Ishikawa (cell line): ENCODE measurements at regions not wholly inside any gene's neighbourhood (a gene's known extent, or its start where the extent isn't known, plus 50 kb on each side); places are given as distances from the start of the nearest gene placed in this dataset.

Experiments used
- CEBPB ChIP-seq: IDR thresholded peaks from 2 replicates; pipeline ENCODE4 v1.6.1; 2012
- CREB1 ChIP-seq: IDR thresholded peaks from 2 replicates; pipeline ENCODE4 v1.6.1; 2012; ENCODE audit warnings: low read depth
- EGR1 ChIP-seq: IDR thresholded peaks from 2 replicates; pipeline ENCODE4 v1.6.1; 2012
- EP300 ChIP-seq: IDR thresholded peaks from 2 replicates; pipeline ENCODE4 v1.6.1; 2012; ENCODE audit warnings: borderline replicate concordance
- FOXM1 ChIP-seq: IDR thresholded peaks from 2 replicates; pipeline ENCODE4 v1.6.1; 2012; ENCODE audit warnings: low read depth, borderline replicate concordance
- MAX ChIP-seq: IDR thresholded peaks from 2 replicates; pipeline ENCODE4 v1.6.1; 2012
- NFIC ChIP-seq: IDR thresholded peaks from 2 replicates; pipeline ENCODE4 v1.6.1; 2012
- RAD21 ChIP-seq: IDR thresholded peaks from 2 replicates; pipeline ENCODE4 v1.6.1; 2012; ENCODE audit warnings: low read depth
- REST ChIP-seq: IDR thresholded peaks from 2 replicates; pipeline ENCODE4 v1.6.1; 2012; ENCODE audit warnings: low read depth, mild to moderate bottlenecking
- TAF1 ChIP-seq: IDR thresholded peaks from 2 replicates; pipeline ENCODE4 v1.6.1; 2012; ENCODE audit warnings: low read depth, mild to moderate bottlenecking
- TCF12 ChIP-seq: IDR thresholded peaks from 2 replicates; pipeline ENCODE4 v1.6.1; 2012; ENCODE audit warnings: low read depth
- TEAD4 ChIP-seq: IDR thresholded peaks from 2 replicates; pipeline ENCODE4 v1.6.1; 2012
- USF1 ChIP-seq: IDR thresholded peaks from 2 replicates; pipeline ENCODE4 v1.6.1; 2012
- YY1 ChIP-seq: IDR thresholded peaks from 2 replicates; pipeline ENCODE4 v1.6.1; 2012; ENCODE audit warnings: low read depth
- ZBTB7A ChIP-seq: IDR thresholded peaks from 2 replicates; pipeline ENCODE4 v1.6.1; 2012; ENCODE audit warnings: low read depth

- no peak for TF ChIP-seq RAD21
- no peak for TF ChIP-seq EP300
Measured at GRCh38 chr2:145116834-145117725, 597.2 kb upstream of the ZEB2 start.

DNA sequence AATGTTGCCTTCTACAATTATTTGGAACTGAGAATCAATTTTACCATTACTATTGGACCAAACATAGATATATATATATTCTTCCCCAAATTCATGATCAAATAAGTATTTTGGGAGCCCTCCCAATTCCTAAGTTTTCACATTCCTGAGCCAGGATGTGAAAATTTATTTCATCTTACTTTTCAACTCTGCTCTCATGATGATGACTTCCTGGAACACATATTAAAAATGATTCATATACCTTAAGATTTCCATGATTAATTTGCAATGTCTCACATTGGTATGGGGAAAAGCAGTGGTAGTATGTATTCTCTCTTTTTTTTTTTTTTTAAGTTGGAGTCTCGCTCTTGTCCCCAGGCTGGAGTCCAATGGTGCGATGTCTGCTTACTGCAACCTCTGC lies 596.1 kb upstream of the ZEB2 start:
- TF ChIP-seq CREB1 (no peak), USF1 (no peak), TAF1 (no peak), NFIC (no peak), EP300 (no peak), YY1 (no peak)

GRCh38 chr2:145114726-145115125 lies 594.8 kb upstream of the ZEB2 start:
- TF ChIP-seq CEBPB, result no peak
- TF ChIP-seq REST, result no peak
- no peak for TF ChIP-seq FOXM1
- no peak for TF ChIP-seq TAF1

GRCh38 chr2:145112467-145112866 lies 592.5 kb upstream of the ZEB2 start:
- no peak for TF ChIP-seq TAF1
- no peak for TF ChIP-seq USF1
- no peak for TF ChIP-seq YY1
- no peak for TF ChIP-seq RAD21
- TF ChIP-seq ZBTB7A, result no peak
- TF ChIP-seq TCF12, result no peak
- no peak for TF ChIP-seq CREB1
- no peak for TF ChIP-seq NFIC
- no peak for TF ChIP-seq REST
- TF ChIP-seq EGR1, result no peak
- TF ChIP-seq FOXM1, result no peak
- no peak for TF ChIP-seq MAX
- no peak for TF ChIP-seq CEBPB
- no peak for TF ChIP-seq TEAD4

DNA sequence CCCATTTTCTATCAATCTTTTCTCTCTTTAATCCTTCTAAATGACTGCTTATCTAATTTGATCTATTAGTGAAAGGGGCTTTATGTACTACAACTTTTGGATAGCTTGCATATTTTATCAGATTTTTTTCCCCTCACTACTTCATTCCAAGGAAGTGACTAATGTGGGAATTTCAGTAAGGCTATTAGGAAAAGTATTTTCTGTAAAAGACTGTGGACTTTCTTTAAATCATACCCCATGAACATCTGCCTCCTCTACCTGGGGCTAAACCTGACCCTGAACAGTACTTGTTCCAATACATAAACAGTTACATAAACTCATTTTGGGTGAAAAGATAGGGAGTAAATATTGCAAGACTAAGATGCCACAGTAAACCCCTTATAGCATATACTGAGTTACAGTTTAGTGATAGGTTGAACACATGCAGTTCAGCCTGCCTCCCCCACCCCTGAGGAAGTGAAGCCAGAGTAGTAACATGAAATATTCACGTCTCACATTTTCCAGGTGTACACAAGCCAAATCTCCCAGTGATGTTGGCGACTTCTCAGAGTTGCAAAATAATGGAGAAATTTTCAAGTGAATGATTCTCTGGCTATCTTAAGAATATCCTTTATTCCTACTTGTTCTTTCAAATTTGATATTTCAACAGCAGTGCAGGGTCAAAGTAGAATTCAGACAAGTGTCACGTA lies 590.9 kb upstream of the ZEB2 start:
- no peak for TF ChIP-seq CEBPB
- no peak for TF ChIP-seq EP300
- no peak for TF ChIP-seq USF1
- no peak for TF ChIP-seq CREB1
- TF ChIP-seq REST, result no peak
- TF ChIP-seq YY1, result no peak
- TF ChIP-seq MAX, result no peak
- TF ChIP-seq FOXM1, result no peak
- TF ChIP-seq TAF1, result no peak
- no peak for TF ChIP-seq ZBTB7A
- no peak for TF ChIP-seq NFIC
- TF ChIP-seq TEAD4, result no peak
- TF ChIP-seq TCF12, result no peak
- TF ChIP-seq EGR1, result no peak
- TF ChIP-seq RAD21, result no peak
